Natural killer cell (primary cell): ENCODE measurements at regions not wholly inside any gene's neighbourhood (a gene's known extent, or its start where the extent isn't known, plus 50 kb on each side); places are given as distances from the start of the nearest gene placed in this dataset.

Experiments
- ATAC-seq, 3 donors: fragments of 150-1000 bp in 2 of 3; fragments of 200-7000 bp in 1 of 3; cut with Tn5 transposase; 1 replicate in 1 of 3; 2 replicates in 2 of 3; pipeline ENCODE4 v1.10.0; 2021; ENCODE audit warnings: mild to moderate bottlenecking in 2 of 3, moderate library complexity in 2 of 3
- DNase-seq, 2 donors: peaks; one replicate each; pipeline versions ENCODE4 v3.0.0 to v3.0.0-alpha.2; 2013 to 2021; ENCODE audit warnings: mixed read lengths in 1 of 2
- H3K27ac ChIP-seq: one replicate; pipeline ENCODE4 v1.5.1; 2013; ENCODE audit warnings: mild to moderate bottlenecking, low read length
- H3K27me3 ChIP-seq: one replicate; pipeline ENCODE4 v1.6.1; 2013; ENCODE audit warnings: low read length; ENCODE audit not compliant: control insufficient read depth, insufficient read depth
- H3K36me3 ChIP-seq: one replicate; pipeline ENCODE4 v1.6.1; 2013; ENCODE audit warnings: low read length; ENCODE audit not compliant: control insufficient read depth, insufficient read depth
- H3K4me1 ChIP-seq: one replicate; pipeline ENCODE4 v1.6.1; 2013; ENCODE audit warnings: low read length; ENCODE audit not compliant: control insufficient read depth, insufficient read depth
- H3K4me3 ChIP-seq: one replicate; pipeline ENCODE4 v1.5.1; 2013; ENCODE audit warnings: low read length
- H3K9me3 ChIP-seq: one replicate; pipeline ENCODE4 v1.6.1; 2013; ENCODE audit warnings: low read length; ENCODE audit not compliant: control insufficient read depth, insufficient read depth
- H3K27ac Mint-ChIP-seq, 2 donors: one replicate each; pipeline ENCODE4 v1.8.0; 2022; ENCODE audit warnings: mild to moderate bottlenecking in 2 of 2, mixed read lengths in 2 of 2, moderate library complexity in 1 of 2
- H3K27me3 Mint-ChIP-seq, 2 donors: one replicate each; pipeline ENCODE4 v1.8.0; 2022; ENCODE audit warnings: low read depth in 2 of 2, mixed read lengths in 2 of 2
- H3K36me3 Mint-ChIP-seq: one replicate; pipeline ENCODE4 v1.8.0; 2022; ENCODE audit warnings: mixed read lengths
- H3K4me1 Mint-ChIP-seq, 2 donors: one replicate each; pipeline ENCODE4 v1.8.0; 2022; ENCODE audit warnings: mixed read lengths in 2 of 2
- H3K4me3 Mint-ChIP-seq: one replicate; pipeline ENCODE4 v1.8.0; 2022; ENCODE audit warnings: mild to moderate bottlenecking, moderate library complexity, mixed read lengths
- H3K9me3 Mint-ChIP-seq, 2 donors: one replicate each; pipeline ENCODE4 v1.8.0; 2022; ENCODE audit warnings: mixed read lengths in 2 of 2
- WGBS: methylation state at CpG from one replicate; pipeline ENCODE4 v1.1.7; 2013; ENCODE audit warnings: missing lambda C conversion rate; ENCODE audit not compliant: insufficient coverage; 5-methylcytosine and 5-hydroxymethylcytosine counted together
- intact Hi-C: fragments of 100-400 bp; cut with micrococcal nuclease; formaldehyde crosslinking; loops from one replicate; pipeline ENCODE4 v1.14.2; 2022
- TF ChIP-seq, protein P1 (sequence below): fragments of 200-600 bp; IDR thresholded peaks from one replicate; pipeline ENCODE4 v1.8.0; 2022; ENCODE audit warnings: antibody characterized with exemption

GRCh38 chr3:83233715-83234114 lies 1472.3 kb upstream of the GBE1 start:
- DNase-seq (no peak), ATAC-seq (no peak)
- H3K36me3 Mint-ChIP-seq: no peaks in the 10 kb centered on the region
- Histone ChIP-seq H3K27me3 (no peaks in the 10 kb centered on the region), H3K36me3 (no peaks in the 10 kb centered on the region), H3K27ac (no peak overlapping the region), H3K9me3 (no peaks in the 10 kb centered on the region), H3K4me3 (no peak overlapping the region), H3K4me1 (no peaks in the 10 kb centered on the region)
- H3K27ac Mint-ChIP-seq: no peak overlapping the region
- peaks cover 13 to 20% of the 10 kb centered on the region in 2 donors for H3K9me3 Mint-ChIP-seq
- intact Hi-C loops: no loop called here
- H3K27me3 Mint-ChIP-seq: no peaks in the 10 kb centered on the region
- 83% methylated on average over 6 of the region's 6 CpGs for WGBS
- TF ChIP-seq, protein P1, sequence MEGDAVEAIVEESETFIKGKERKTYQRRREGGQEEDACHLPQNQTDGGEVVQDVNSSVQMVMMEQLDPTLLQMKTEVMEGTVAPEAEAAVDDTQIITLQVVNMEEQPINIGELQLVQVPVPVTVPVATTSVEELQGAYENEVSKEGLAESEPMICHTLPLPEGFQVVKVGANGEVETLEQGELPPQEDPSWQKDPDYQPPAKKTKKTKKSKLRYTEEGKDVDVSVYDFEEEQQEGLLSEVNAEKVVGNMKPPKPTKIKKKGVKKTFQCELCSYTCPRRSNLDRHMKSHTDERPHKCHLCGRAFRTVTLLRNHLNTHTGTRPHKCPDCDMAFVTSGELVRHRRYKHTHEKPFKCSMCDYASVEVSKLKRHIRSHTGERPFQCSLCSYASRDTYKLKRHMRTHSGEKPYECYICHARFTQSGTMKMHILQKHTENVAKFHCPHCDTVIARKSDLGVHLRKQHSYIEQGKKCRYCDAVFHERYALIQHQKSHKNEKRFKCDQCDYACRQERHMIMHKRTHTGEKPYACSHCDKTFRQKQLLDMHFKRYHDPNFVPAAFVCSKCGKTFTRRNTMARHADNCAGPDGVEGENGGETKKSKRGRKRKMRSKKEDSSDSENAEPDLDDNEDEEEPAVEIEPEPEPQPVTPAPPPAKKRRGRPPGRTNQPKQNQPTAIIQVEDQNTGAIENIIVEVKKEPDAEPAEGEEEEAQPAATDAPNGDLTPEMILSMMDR: no peak
- H3K4me1 Mint-ChIP-seq: no peaks in the 10 kb centered on the region
- no peak overlapping the region for H3K4me3 Mint-ChIP-seq

GRCh38 chr3:83230841-83231240 lies 1469.4 kb upstream of the GBE1 start:
- Histone ChIP-seq H3K27me3 (no peaks in the 10 kb centered on the region), H3K36me3 (no peaks in the 10 kb centered on the region), H3K9me3 (no peaks in the 10 kb centered on the region), H3K4me1 (no peaks in the 10 kb centered on the region), H3K4me3 (no peak overlapping the region), H3K27ac (no peak overlapping the region)
- no peak overlapping the region for H3K4me3 Mint-ChIP-seq
- peaks cover 12 to 17% of the 10 kb centered on the region in 2 donors for H3K9me3 Mint-ChIP-seq
- H3K27ac Mint-ChIP-seq: no peak overlapping the region
- no peaks in the 10 kb centered on the region for H3K36me3 Mint-ChIP-seq
- TF ChIP-seq, protein P1: no peak
- no peaks in the 10 kb centered on the region for H3K27me3 Mint-ChIP-seq
- intact Hi-C loops: no loop called here
- DNase-seq (no peak), ATAC-seq (no peak)
- no peaks in the 10 kb centered on the region for H3K4me1 Mint-ChIP-seq
- 71% methylated on average over 3 of the region's 3 CpGs for WGBS

GRCh38 chr3:83230376-83230775 lies 1468.9 kb upstream of the GBE1 start:
- Histone ChIP-seq H3K4me3 (no peak overlapping the region), H3K4me1 (no peaks in the 10 kb centered on the region), H3K27me3 (no peaks in the 10 kb centered on the region), H3K36me3 (no peaks in the 10 kb centered on the region), H3K9me3 (no peaks in the 10 kb centered on the region), H3K27ac (no peak overlapping the region)
- no peak overlapping the region for H3K4me3 Mint-ChIP-seq
- peaks cover 12 to 17% of the 10 kb centered on the region in 2 donors for H3K9me3 Mint-ChIP-seq
- ATAC-seq (no peak), DNase-seq (no peak)
- H3K27ac Mint-ChIP-seq: no peak overlapping the region
- H3K36me3 Mint-ChIP-seq: no peaks in the 10 kb centered on the region
- TF ChIP-seq, protein P1: no peak
- intact Hi-C loops: no loop called here
- H3K27me3 Mint-ChIP-seq: no peaks in the 10 kb centered on the region
- no peaks in the 10 kb centered on the region for H3K4me1 Mint-ChIP-seq
- WGBS: no CpG with 5 or more reads among the region's 1 CpG

DNA sequence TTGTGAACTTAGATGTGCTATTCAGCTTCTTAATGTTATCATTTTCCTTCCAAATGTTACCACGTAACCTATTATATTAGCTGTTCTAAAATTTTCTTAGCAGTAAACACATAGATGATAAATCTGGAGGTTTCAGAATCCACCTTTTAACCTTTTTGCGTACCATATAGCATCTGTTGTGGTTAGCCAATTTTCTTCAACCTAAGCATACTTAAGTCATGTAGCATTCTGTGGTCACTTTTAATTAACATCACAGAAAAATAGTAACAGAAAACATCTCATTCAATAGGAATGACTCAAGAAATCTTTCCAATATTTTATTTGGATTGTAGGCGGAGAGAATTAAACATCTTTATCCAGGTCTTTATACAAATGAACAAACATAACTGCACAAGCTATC lies 1465.3 kb upstream of the GBE1 start:
- WGBS: 77% methylated on average over 1 of the region's 3 CpGs
- no peak overlapping the region for H3K27ac Mint-ChIP-seq
- H3K9me3 Mint-ChIP-seq: peaks cover 5 to 6% of the 10 kb centered on the region in 2 donors
- H3K4me1 Mint-ChIP-seq: no peaks in the 10 kb centered on the region
- intact Hi-C loops: no loop called here
- ATAC-seq: no peak
- TF ChIP-seq, protein P1: no peak
- no peaks in the 10 kb centered on the region for H3K27me3 Mint-ChIP-seq
- Histone ChIP-seq H3K27ac (no peak overlapping the region), H3K4me3 (no peak overlapping the region), H3K9me3 (no peaks in the 10 kb centered on the region), H3K4me1 (no peaks in the 10 kb centered on the region), H3K27me3 (no peaks in the 10 kb centered on the region), H3K36me3 (no peaks in the 10 kb centered on the region)
- no peak overlapping the region for H3K4me3 Mint-ChIP-seq
- H3K36me3 Mint-ChIP-seq: no peaks in the 10 kb centered on the region
- DNase-seq: no peak
